Astrocyte (in vitro differentiated cells and primary cell): ENCODE measurements at regions not wholly inside any gene's neighbourhood (a gene's known extent, or its start where the extent isn't known, plus 50 kb on each side); places are given as distances from the start of the nearest gene placed in this dataset.

ENCODE experiments used
- DNase-seq: peaks from one replicate; pipeline ENCODE4 v3.0.0-alpha.2; 2010; ENCODE audit warnings: low read depth
- FAIRE-seq: peaks from 2 replicates; lab custom pipeline; 2011; peaks lifted over from hg19 to GRCh38; lab: Jason Lieb, UNC
- H2AFZ ChIP-seq: 2 replicates; pipeline ENCODE4 v1.6.0; 2012; ENCODE audit warnings: low read depth, low read length, inconsistent platforms
- H3K27ac ChIP-seq: 2 replicates; pipeline ENCODE4 v1.5.1; 2011; ENCODE audit warnings: low read depth, low read length, inconsistent platforms
- H3K27me3 ChIP-seq: 2 replicates; pipeline ENCODE4 v1.6.0; 2011; ENCODE audit warnings: low read length, inconsistent platforms; ENCODE audit not compliant: insufficient read depth
- H3K36me3 ChIP-seq: 2 replicates; pipeline ENCODE4 v1.5.1; 2011; ENCODE audit warnings: low read length, inconsistent platforms; ENCODE audit not compliant: insufficient read depth
- H3K4me1 ChIP-seq: 2 replicates; pipeline ENCODE4 v1.5.1; 2011; ENCODE audit warnings: low read length, inconsistent platforms; ENCODE audit not compliant: insufficient read depth
- H3K4me2 ChIP-seq: 2 replicates; pipeline ENCODE4 v1.6.0; 2012; ENCODE audit warnings: low read length, inconsistent platforms
- H3K4me3 ChIP-seq: 2 replicates; pipeline ENCODE4 v1.5.1; 2011; ENCODE audit warnings: low read depth, mild to moderate bottlenecking, low read length, inconsistent platforms; ENCODE audit not compliant: insufficient read depth
- H3K79me2 ChIP-seq: 2 replicates; pipeline ENCODE4 v1.6.0; 2012; ENCODE audit warnings: mild to moderate bottlenecking, low read length, inconsistent platforms; ENCODE audit not compliant: insufficient read depth
- H3K9ac ChIP-seq: 2 replicates; pipeline ENCODE4 v1.6.0; 2012; ENCODE audit warnings: mild to moderate bottlenecking, low read length, inconsistent platforms
- H3K9me3 ChIP-seq: 2 replicates; pipeline ENCODE4 v1.5.1; 2012; ENCODE audit warnings: low read depth, mild to moderate bottlenecking, low read length, inconsistent platforms; ENCODE audit not compliant: insufficient read depth
- H4K20me1 ChIP-seq: 2 replicates; pipeline ENCODE4 v1.6.0; 2012; ENCODE audit warnings: low read length, inconsistent platforms; ENCODE audit not compliant: insufficient read depth
- H3K27ac Mint-ChIP-seq: one replicate; pipeline ENCODE4 v1.8.0; 2021; ENCODE audit warnings: mild to moderate bottlenecking, mixed read lengths; ENCODE audit not compliant: unreplicated experiment
- H3K27me3 Mint-ChIP-seq: one replicate; pipeline ENCODE4 v1.8.0; 2021; ENCODE audit warnings: low read depth, mixed read lengths; ENCODE audit not compliant: unreplicated experiment
- H3K36me3 Mint-ChIP-seq: one replicate; pipeline ENCODE4 v1.8.0; 2021; ENCODE audit warnings: low read depth, mixed read lengths; ENCODE audit not compliant: unreplicated experiment
- H3K4me1 Mint-ChIP-seq: one replicate; pipeline ENCODE4 v1.8.0; 2021; ENCODE audit warnings: low read depth, mixed read lengths; ENCODE audit not compliant: unreplicated experiment
- H3K4me3 Mint-ChIP-seq: one replicate; pipeline ENCODE4 v1.8.0; 2021; ENCODE audit warnings: mild to moderate bottlenecking, moderate library complexity, mixed read lengths; ENCODE audit not compliant: unreplicated experiment
- H3K9me3 Mint-ChIP-seq: one replicate; pipeline ENCODE4 v1.8.0; 2021; ENCODE audit warnings: mild to moderate bottlenecking, mixed read lengths; ENCODE audit not compliant: unreplicated experiment
- EZH2 ChIP-seq: IDR thresholded peaks from 2 replicates; pipeline ENCODE4 v1.6.1; 2012; ENCODE audit warnings: mild to moderate bottlenecking, low read length, inconsistent platforms; ENCODE audit not compliant: insufficient read depth
- TF ChIP-seq, protein P1 (sequence below): IDR thresholded peaks from 2 replicates; pipeline ENCODE4 v1.5.1; 2011; ENCODE audit warnings: low read depth, mild to moderate bottlenecking, inconsistent platforms, low read length, moderate library complexity; ENCODE audit not compliant: insufficient read depth

- no peak for DNase-seq
- Mint-ChIP-seq H3K36me3 (no peaks in the 10 kb centered on the region), H3K4me1 (peaks cover 8% of the 10 kb centered on the region), H3K9me3 (no peaks in the 10 kb centered on the region), H3K27me3 (no peaks in the 10 kb centered on the region), H3K27ac (no peak overlapping the region), H3K4me3 (no peak overlapping the region)
- no peak overlapping the region for H3K4me2 ChIP-seq
- H3K4me3 ChIP-seq, result no peak overlapping the region
- no peaks in the 10 kb centered on the region for H4K20me1 ChIP-seq
- H3K27ac ChIP-seq, result no peak overlapping the region
- H3K79me2 ChIP-seq, result no peaks in the 10 kb centered on the region
- no peaks in the 10 kb centered on the region for H3K4me1 ChIP-seq
- H3K9me3 ChIP-seq, result no peaks in the 10 kb centered on the region
- no peak for TF ChIP-seq EZH2
- TF ChIP-seq, protein P1, sequence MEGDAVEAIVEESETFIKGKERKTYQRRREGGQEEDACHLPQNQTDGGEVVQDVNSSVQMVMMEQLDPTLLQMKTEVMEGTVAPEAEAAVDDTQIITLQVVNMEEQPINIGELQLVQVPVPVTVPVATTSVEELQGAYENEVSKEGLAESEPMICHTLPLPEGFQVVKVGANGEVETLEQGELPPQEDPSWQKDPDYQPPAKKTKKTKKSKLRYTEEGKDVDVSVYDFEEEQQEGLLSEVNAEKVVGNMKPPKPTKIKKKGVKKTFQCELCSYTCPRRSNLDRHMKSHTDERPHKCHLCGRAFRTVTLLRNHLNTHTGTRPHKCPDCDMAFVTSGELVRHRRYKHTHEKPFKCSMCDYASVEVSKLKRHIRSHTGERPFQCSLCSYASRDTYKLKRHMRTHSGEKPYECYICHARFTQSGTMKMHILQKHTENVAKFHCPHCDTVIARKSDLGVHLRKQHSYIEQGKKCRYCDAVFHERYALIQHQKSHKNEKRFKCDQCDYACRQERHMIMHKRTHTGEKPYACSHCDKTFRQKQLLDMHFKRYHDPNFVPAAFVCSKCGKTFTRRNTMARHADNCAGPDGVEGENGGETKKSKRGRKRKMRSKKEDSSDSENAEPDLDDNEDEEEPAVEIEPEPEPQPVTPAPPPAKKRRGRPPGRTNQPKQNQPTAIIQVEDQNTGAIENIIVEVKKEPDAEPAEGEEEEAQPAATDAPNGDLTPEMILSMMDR, result no peak
- H3K9ac ChIP-seq, result no peak overlapping the region
- H3K36me3 ChIP-seq, result no peaks in the 10 kb centered on the region
- no peak overlapping the region for H2AFZ ChIP-seq
- H3K27me3 ChIP-seq, result no peaks in the 10 kb centered on the region
- FAIRE-seq, result no peak
Measured at GRCh38 chr1:81510701-81511100, 290.0 kb upstream of the ADGRL2 start.

GRCh38 chr1:81509594-81509993 is 291.1 kb upstream of the ADGRL2 start:
- H3K27me3 Mint-ChIP-seq, result no peaks in the 10 kb centered on the region
- H3K4me2 ChIP-seq, result peak overlapping the region; percentile 23
- H3K4me1 ChIP-seq, result no peaks in the 10 kb centered on the region
- H3K9ac ChIP-seq, result no peak overlapping the region
- H3K4me3 ChIP-seq, result no peak overlapping the region
- peaks cover 8% of the 10 kb centered on the region for H3K4me1 Mint-ChIP-seq
- no peaks in the 10 kb centered on the region for H3K36me3 Mint-ChIP-seq
- no peaks in the 10 kb centered on the region for H3K9me3 Mint-ChIP-seq
- DNase-seq, result no peak
- peak overlapping the region; percentile 21 for H2AFZ ChIP-seq
- H3K4me3 Mint-ChIP-seq, result no peak overlapping the region
- FAIRE-seq, result no peak
- H3K27me3 ChIP-seq, result no peaks in the 10 kb centered on the region
- no peaks in the 10 kb centered on the region for H3K79me2 ChIP-seq
- no peak for TF ChIP-seq EZH2
- TF ChIP-seq, protein P1, result no peak
- no peak overlapping the region for H3K27ac ChIP-seq
- no peaks in the 10 kb centered on the region for H3K9me3 ChIP-seq
- no peak overlapping the region for H3K27ac Mint-ChIP-seq
- H3K36me3 ChIP-seq, result no peaks in the 10 kb centered on the region
- H4K20me1 ChIP-seq, result no peaks in the 10 kb centered on the region

GRCh38 chr1:81506699-81507098 is 294.0 kb upstream of the ADGRL2 start:
- Mint-ChIP-seq H3K36me3 (no peaks in the 10 kb centered on the region), H3K4me3 (no peak overlapping the region), H3K4me1 (peaks cover 8% of the 10 kb centered on the region), H3K27me3 (peaks cover 5% of the 10 kb centered on the region), H3K27ac (no peak overlapping the region), H3K9me3 (no peaks in the 10 kb centered on the region)
- Histone ChIP-seq H3K4me3 (no peak overlapping the region), H3K79me2 (no peaks in the 10 kb centered on the region), H3K9me3 (no peaks in the 10 kb centered on the region), H3K4me2 (no peak overlapping the region), H4K20me1 (no peaks in the 10 kb centered on the region), H3K4me1 (no peaks in the 10 kb centered on the region), H3K36me3 (no peaks in the 10 kb centered on the region), H3K27ac (no peak overlapping the region), H2AFZ (no peak overlapping the region), H3K9ac (no peak overlapping the region), H3K27me3 (no peaks in the 10 kb centered on the region)
- no peak for FAIRE-seq
- no peak for DNase-seq
- no peak for TF ChIP-seq EZH2
